HG03342 (cell line): ENCODE measurements at regions not wholly inside any gene's neighbourhood (a gene's known extent, or its start where the extent isn't known, plus 50 kb on each side); places are given as distances from the start of the nearest gene placed in this dataset.

Source experiments
- ATAC-seq: cut with Tn5 transposase; IDR thresholded peaks from one replicate; pipeline ENCODE4 v1.9.1; 2021; ENCODE audit warnings: mild to moderate bottlenecking, moderate library complexity; ENCODE audit not compliant: unreplicated experiment

DNA sequence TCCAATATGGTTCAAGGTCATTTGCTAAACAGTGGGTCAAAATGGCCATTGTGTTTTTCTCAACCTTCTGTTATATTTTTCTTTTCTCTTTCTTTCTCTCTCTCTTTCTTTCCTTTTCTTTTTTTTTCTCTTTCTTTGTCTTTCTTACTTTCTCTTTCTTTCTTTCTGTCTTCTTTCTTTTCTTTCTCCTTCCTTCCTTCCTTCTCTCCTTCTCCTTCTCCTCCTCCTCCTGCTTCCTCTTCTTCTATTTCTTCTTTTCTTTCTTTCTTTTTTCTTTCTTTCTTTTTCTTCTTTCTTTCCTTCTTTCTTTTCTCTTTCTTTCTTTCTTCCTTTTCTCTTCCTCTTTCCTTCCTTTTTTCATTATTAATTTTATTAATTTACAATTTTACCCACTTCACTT lies 619.5 kb downstream of the IRX1 start:
- no peak for ATAC-seq

GRCh38 chr5:4216142-4216541 lies 620.5 kb downstream of the IRX1 start:
- ATAC-seq, result no peak

GRCh38 chr5:4220016-4220415 lies 624.4 kb downstream of the IRX1 start:
- ATAC-seq, result no peak

GRCh38 chr5:4221048-4221447 lies 625.4 kb downstream of the IRX1 start:
- no peak for ATAC-seq

GRCh38 chr5:4222147-4222546 lies 626.5 kb downstream of the IRX1 start:
- ATAC-seq, result no peak

DNA sequence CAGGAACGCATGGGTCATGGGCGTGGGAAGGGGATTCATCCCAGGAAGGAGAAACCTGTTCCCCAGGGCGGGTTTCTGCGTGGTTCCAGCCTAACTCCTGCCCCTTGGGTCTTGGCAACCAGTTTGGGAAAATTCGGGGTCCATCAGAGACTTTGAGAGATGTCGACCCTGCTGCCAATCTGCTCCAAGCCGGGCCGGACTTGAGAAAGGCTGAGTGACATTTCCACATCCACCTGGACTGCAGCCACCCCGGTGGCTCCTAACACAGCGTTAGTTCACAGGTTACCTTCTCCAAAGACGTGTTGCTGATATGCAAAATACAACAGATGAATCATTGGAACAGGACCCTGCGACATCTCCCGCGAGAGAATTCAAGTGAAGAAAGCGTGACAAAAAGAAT lies 627.2 kb downstream of the IRX1 start:
- no peak for ATAC-seq

- ATAC-seq, result no peak
Observed at GRCh38 chr5:4225741-4226140, 630.1 kb downstream of the IRX1 start.

GRCh38 chr5:4226565-4226964 lies 630.9 kb downstream of the IRX1 start:
- no peak for ATAC-seq

- ATAC-seq, result no peak
Observed at GRCh38 chr5:4228708-4229107, 633.1 kb downstream of the IRX1 start.

- no peak for ATAC-seq
Observed at GRCh38 chr5:4229414-4230292, 634.0 kb downstream of the IRX1 start.

- ATAC-seq, result no peak
Observed at GRCh38 chr5:4230471-4230785, 634.8 kb downstream of the IRX1 start.

DNA sequence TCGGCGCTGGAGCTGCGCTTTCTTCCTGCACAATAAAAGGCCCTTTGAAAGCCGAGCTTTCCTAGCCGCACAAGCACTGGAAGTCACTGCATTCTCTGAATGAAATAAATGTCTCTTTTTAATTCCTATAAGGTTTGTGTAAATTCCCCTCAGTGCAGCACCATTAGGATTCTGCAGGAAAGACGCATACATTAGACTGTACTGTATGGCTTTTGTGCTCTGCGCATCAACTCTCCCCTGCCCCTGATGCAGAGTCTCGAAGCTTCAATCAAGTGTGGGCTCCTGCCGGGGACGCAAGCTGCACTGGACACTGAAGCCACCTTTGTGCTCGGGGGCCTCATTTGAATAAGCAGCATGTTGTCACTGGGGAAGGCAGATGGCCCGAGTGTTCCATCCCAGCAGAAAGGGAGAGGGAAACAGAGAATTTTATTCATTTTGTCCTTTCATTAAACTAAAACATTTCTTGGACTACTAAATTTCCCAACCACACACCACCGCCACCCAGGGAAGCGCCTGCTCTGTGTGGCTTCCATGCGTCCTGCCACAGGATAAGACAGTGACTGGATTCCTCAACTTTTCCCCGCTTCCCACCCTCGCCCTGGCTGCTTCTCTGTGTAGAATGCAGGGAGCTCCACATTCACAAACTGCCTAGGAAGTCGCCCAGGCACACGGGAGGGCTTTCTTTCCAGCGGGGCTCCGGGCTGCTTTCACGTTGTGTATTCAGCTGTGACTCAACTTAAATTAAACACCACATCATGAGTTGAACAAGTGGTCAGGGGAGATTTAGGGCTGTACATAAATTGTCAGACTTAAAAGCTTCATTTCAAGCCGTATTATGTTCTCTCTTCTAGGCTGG lies 635.4 kb downstream of the IRX1 start:
- ATAC-seq, result no peak

GRCh38 chr5:4232084-4232483 lies 636.5 kb downstream of the IRX1 start:
- ATAC-seq, result no peak

GRCh38 chr5:4233671-4234070 lies 638.0 kb downstream of the IRX1 start:
- no peak for ATAC-seq

GRCh38 chr5:4243479-4244264 lies 648.0 kb downstream of the IRX1 start:
- ATAC-seq, result no peak

GRCh38 chr5:4244306-4244705 lies 648.7 kb downstream of the IRX1 start:
- no peak for ATAC-seq

DNA sequence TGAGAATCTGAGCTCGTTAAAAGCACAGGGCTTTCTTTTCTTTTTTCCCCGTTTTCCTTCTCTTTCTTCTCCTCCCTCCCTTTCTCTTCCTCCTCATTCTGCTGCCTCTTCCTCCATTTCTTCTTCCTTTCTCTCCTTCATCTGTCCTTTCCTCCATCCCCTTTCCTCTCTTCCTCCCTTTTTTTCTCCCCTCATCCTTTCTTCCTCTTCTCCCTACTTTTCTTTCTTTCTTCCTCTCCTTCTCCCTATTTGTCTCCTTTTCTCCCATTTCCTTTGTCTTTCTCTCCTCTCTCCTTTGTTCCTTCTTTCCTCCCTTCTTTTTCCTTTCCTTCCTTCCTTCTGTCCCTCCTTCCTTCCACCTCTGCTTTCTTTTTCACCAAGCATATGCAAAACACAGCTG lies 649.4 kb downstream of the IRX1 start:
- ATAC-seq, result no peak

- ATAC-seq, result no peak
Observed at GRCh38 chr5:4245511-4245910, 649.9 kb downstream of the IRX1 start.

DNA sequence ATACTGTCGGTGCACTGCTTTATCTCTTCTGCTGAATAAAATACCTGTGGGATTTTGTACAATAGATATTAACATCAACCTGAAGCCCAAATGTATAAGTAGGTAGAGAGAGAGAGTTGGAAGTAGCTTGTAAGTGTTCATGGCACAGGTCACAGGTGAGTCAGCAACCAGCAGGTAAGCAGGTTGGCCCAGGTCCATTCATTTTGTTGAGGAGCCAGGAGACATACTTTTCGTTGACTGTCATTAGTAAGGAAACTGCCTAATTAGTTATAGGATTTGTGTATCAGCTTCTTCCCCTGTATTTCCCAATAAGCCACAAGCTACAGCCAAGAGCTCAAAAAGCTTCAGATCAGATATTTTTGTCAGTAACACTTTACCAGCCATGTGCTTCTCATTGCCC lies 650.8 kb downstream of the IRX1 start:
- ATAC-seq, result no peak

DNA sequence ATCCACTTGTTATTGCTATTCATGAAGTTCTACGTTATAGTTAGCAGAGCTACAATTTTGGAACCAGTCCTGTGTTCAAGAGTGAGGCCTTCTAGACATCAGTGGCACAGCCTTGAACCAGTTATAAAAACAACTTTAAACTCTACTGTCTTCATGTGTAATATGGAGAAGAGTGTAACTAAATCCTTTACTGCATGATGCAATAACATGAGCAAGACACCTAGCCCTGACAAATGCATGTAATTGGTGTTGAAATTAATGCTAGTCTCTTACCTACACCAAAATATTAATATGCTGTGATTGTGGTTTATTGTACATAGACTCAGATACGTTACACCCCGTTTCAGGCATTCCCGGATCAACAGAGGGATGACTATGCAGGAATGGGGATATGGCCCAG lies 654.6 kb downstream of the IRX1 start:
- no peak for ATAC-seq

DNA sequence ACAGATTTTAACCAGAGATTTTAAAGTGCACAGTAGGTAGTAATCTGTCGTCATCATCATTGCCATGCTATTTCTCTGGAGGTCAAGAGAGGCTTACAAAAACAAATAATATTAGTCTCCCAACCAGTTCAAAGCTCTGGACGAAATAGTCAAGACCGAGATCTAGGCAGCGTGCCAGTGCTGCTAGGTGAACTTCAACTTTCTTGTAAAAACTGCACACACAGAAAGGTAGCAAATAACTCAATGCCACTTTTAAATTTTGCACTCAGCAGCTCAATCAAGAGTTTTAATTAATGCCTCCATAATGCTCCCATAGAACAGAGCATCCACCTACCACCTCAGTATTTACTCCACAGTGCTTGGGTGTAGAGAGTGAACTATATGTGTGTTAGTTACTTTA lies 656.8 kb downstream of the IRX1 start:
- ATAC-seq, result no peak
